Mesendoderm (in vitro differentiated cells): ENCODE measurements at regions not wholly inside any gene's neighbourhood (a gene's known extent, or its start where the extent isn't known, plus 50 kb on each side); places are given as distances from the start of the nearest gene placed in this dataset.
A peak's percentile ranks its signal among the peaks of the same experiment; 100 is the strongest.

ENCODE experiments used
- DNase-seq: peaks from one replicate; pipeline ENCODE4 v3.0.0; 2013
- H2AK5ac ChIP-seq: 2 replicates; pipeline ENCODE4 v1.6.1; 2013; ENCODE audit warnings: low read length, inconsistent platforms
- H2BK120ac ChIP-seq: 2 replicates; pipeline ENCODE4 v1.6.1; 2013; ENCODE audit warnings: low read depth, mild to moderate bottlenecking, low read length, moderate library complexity, mixed read lengths
- H2BK15ac ChIP-seq: replicated peaks from 2 replicates; pipeline ENCODE4 v1.6.1; 2013; ENCODE audit warnings: low read depth, mild to moderate bottlenecking, moderate library complexity
- H2BK5ac ChIP-seq: 2 replicates; pipeline ENCODE4 v1.6.1; 2013; ENCODE audit warnings: low read length, inconsistent platforms
- H3K18ac ChIP-seq: 2 replicates; pipeline ENCODE4 v1.6.1; 2013; ENCODE audit warnings: mild to moderate bottlenecking, low read length, mixed read lengths
- H3K23ac ChIP-seq: one replicate; pipeline ENCODE4 v1.6.1; 2013; ENCODE audit warnings: low read length
- H3K27ac ChIP-seq: 2 replicates; pipeline ENCODE4 v1.5.1; 2013; ENCODE audit warnings: low read depth, mild to moderate bottlenecking, inconsistent platforms, low read length, moderate library complexity
- H3K27me3 ChIP-seq: 2 replicates; pipeline ENCODE4 v1.6.1; 2013; ENCODE audit warnings: low read length, control low read depth, mild to moderate bottlenecking, inconsistent platforms; ENCODE audit not compliant: insufficient read depth, poor library complexity
- H3K36me3 ChIP-seq: 2 replicates; pipeline ENCODE4 v1.6.1; 2013; ENCODE audit warnings: low read length, inconsistent platforms; ENCODE audit not compliant: control insufficient read depth, insufficient read depth
- H3K4ac ChIP-seq: one replicate; pipeline ENCODE4 v1.6.1; 2013; ENCODE audit warnings: low read depth, mild to moderate bottlenecking, low read length, moderate library complexity
- H3K4me1 ChIP-seq: 2 replicates; pipeline ENCODE4 v1.6.1; 2013; ENCODE audit warnings: low read depth, low read length, inconsistent platforms; ENCODE audit not compliant: control insufficient read depth
- H3K4me2 ChIP-seq: 2 replicates; pipeline ENCODE4 v1.6.1; 2013; ENCODE audit warnings: low read length
- H3K4me3 ChIP-seq: 2 replicates; pipeline ENCODE4 v1.5.1; 2013; ENCODE audit warnings: mild to moderate bottlenecking, low read length
- H3K56ac ChIP-seq: one replicate; pipeline ENCODE4 v1.6.1; 2013; ENCODE audit warnings: low read length
- H3K79me1 ChIP-seq: 2 replicates; pipeline ENCODE4 v1.6.1; 2013; ENCODE audit warnings: low read length, inconsistent platforms
- H3K79me2 ChIP-seq: 2 replicates; pipeline ENCODE4 v1.6.1; 2013; ENCODE audit warnings: mild to moderate bottlenecking, low read length; ENCODE audit not compliant: control insufficient read depth, insufficient read depth
- H3K9ac ChIP-seq: 2 replicates; pipeline ENCODE4 v1.6.1; 2013; ENCODE audit warnings: low read length, inconsistent platforms
- H4K5ac ChIP-seq: one replicate; pipeline ENCODE4 v1.6.1; 2013; ENCODE audit warnings: low read length
- H4K8ac ChIP-seq: one replicate; pipeline ENCODE4 v1.6.1; 2013; ENCODE audit warnings: low read depth, mild to moderate bottlenecking, control low read depth, low read length, moderate library complexity
- WGBS: extraction: QIAGEN DNeasy Blood & Tissue Kit; methylation state at CpG from one replicate; pipeline ENCODE4 v1.1.7; 2013; ENCODE audit warnings: low lambda C conversion rate, missing lambda C conversion rate; ENCODE audit not compliant: insufficient coverage; ENCODE audit errors: extremely low coverage; 5-methylcytosine and 5-hydroxymethylcytosine counted together

GRCh38 chr3:115398506-115398905 is 224.8 kb upstream of the GAP43 start:
- no peak for DNase-seq
- Histone ChIP-seq H3K18ac (no peak overlapping the region), H3K4ac (no peak overlapping the region), H3K56ac (no peak overlapping the region), H4K8ac (no peak overlapping the region), H3K27me3 (no peaks in the 10 kb centered on the region), H3K4me3 (no peak overlapping the region), H2BK15ac (no peak overlapping the region), H3K23ac (no peak overlapping the region), H3K36me3 (no peaks in the 10 kb centered on the region), H3K27ac (no peak overlapping the region), H4K5ac (no peak overlapping the region), H3K79me1 (no peaks in the 10 kb centered on the region), H3K79me2 (no peaks in the 10 kb centered on the region), H3K9ac (no peak overlapping the region), H3K4me2 (no peak overlapping the region), H2AK5ac (no peak overlapping the region), H2BK5ac (no peak overlapping the region), H2BK120ac (no peak overlapping the region), H3K4me1 (peaks cover 1% of the 10 kb centered on the region)
- WGBS = no CpG with 5 or more reads among the region's 3 CpGs

- no peak overlapping the region for H2BK15ac ChIP-seq
- no CpG with 5 or more reads among the region's 4 CpGs for WGBS
- no peak overlapping the region for H3K56ac ChIP-seq
- H3K79me2 ChIP-seq = no peaks in the 10 kb centered on the region
- no peak overlapping the region for H2BK120ac ChIP-seq
- H3K23ac ChIP-seq = no peak overlapping the region
- no peak overlapping the region for H3K4ac ChIP-seq
- no peaks in the 10 kb centered on the region for H3K79me1 ChIP-seq
- H3K36me3 ChIP-seq = no peaks in the 10 kb centered on the region
- no peaks in the 10 kb centered on the region for H3K27me3 ChIP-seq
- no peak overlapping the region for H2BK5ac ChIP-seq
- H3K4me3 ChIP-seq = no peak overlapping the region
- H3K4me1 ChIP-seq = peaks cover 6% of the 10 kb centered on the region
- peak; percentile 39 for DNase-seq
- H3K4me2 ChIP-seq = no peak overlapping the region
- H3K27ac ChIP-seq = no peak overlapping the region
- no peak overlapping the region for H3K9ac ChIP-seq
- H2AK5ac ChIP-seq = no peak overlapping the region
- no peak overlapping the region for H4K8ac ChIP-seq
- H3K18ac ChIP-seq = no peak overlapping the region
- no peak overlapping the region for H4K5ac ChIP-seq
Measured at GRCh38 chr3:115399750-115400149, 223.6 kb upstream of the GAP43 start.

- Histone ChIP-seq H3K4ac (no peak overlapping the region), H4K8ac (no peak overlapping the region), H3K79me1 (no peaks in the 10 kb centered on the region), H3K27me3 (no peaks in the 10 kb centered on the region), H3K4me2 (no peak overlapping the region), H3K4me3 (no peak overlapping the region), H3K56ac (no peak overlapping the region), H3K18ac (no peak overlapping the region), H2AK5ac (no peak overlapping the region), H3K79me2 (no peaks in the 10 kb centered on the region), H2BK120ac (no peak overlapping the region), H4K5ac (no peak overlapping the region), H3K27ac (no peak overlapping the region), H3K23ac (no peak overlapping the region), H3K4me1 (peaks cover 15% of the 10 kb centered on the region), H3K36me3 (no peaks in the 10 kb centered on the region), H3K9ac (no peak overlapping the region), H2BK5ac (no peak overlapping the region), H2BK15ac (no peak overlapping the region)
- peak; percentile 14 for DNase-seq
- no CpG with 5 or more reads among the region's 2 CpGs for WGBS
Measured at GRCh38 chr3:115401298-115401697, 222.0 kb upstream of the GAP43 start.

GRCh38 chr3:115401851-115402501 is 221.3 kb upstream of the GAP43 start:
- no CpG with 5 or more reads among the region's 1 CpG for WGBS
- H3K4me3 ChIP-seq = no peak overlapping the region

GRCh38 chr3:115402651-115403050 is 220.7 kb upstream of the GAP43 start:
- Histone ChIP-seq H3K27me3 (no peaks in the 10 kb centered on the region), H3K4ac (no peak overlapping the region), H3K4me3 (no peak overlapping the region), H3K4me2 (no peak overlapping the region), H3K27ac (no peak overlapping the region), H2BK120ac (no peak overlapping the region), H3K23ac (no peak overlapping the region), H2BK5ac (no peak overlapping the region), H2AK5ac (no peak overlapping the region), H4K8ac (no peak overlapping the region), H3K9ac (no peak overlapping the region), H3K56ac (no peak overlapping the region), H2BK15ac (no peak overlapping the region), H3K79me2 (no peaks in the 10 kb centered on the region), H3K4me1 (peaks cover 15% of the 10 kb centered on the region), H3K79me1 (no peaks in the 10 kb centered on the region), H3K36me3 (no peaks in the 10 kb centered on the region), H3K18ac (no peak overlapping the region), H4K5ac (no peak overlapping the region)
- DNase-seq = no peak

More at GRCh38 chr3:115401851-115402501, 221.3 kb upstream of the GAP43 start:
- Histone ChIP-seq H3K79me2 (no peaks in the 10 kb centered on the region), H3K27me3 (no peaks in the 10 kb centered on the region), H2BK120ac (no peak overlapping the region), H3K4me1 (peaks cover 15% of the 10 kb centered on the region), H3K27ac (no peak overlapping the region), H2AK5ac (no peak overlapping the region), H3K56ac (no peak overlapping the region), H3K4me2 (no peak overlapping the region), H2BK5ac (no peak overlapping the region), H4K8ac (no peak overlapping the region), H3K23ac (no peak overlapping the region), H3K9ac (no peak overlapping the region), H4K5ac (no peak overlapping the region), H3K18ac (no peak overlapping the region), H3K36me3 (no peaks in the 10 kb centered on the region), H3K4ac (no peak overlapping the region), H3K79me1 (no peaks in the 10 kb centered on the region), H2BK15ac (no peak overlapping the region)
- DNase-seq = no peak

- Histone ChIP-seq H3K36me3 (no peaks in the 10 kb centered on the region), H3K9ac (no peak overlapping the region), H4K8ac (no peak overlapping the region), H3K23ac (no peak overlapping the region), H3K4me2 (no peak overlapping the region), H3K27ac (peak overlapping the region; percentile 6), H3K4me3 (no peak overlapping the region), H3K4ac (no peak overlapping the region), H3K4me1 (peaks cover 15% of the 10 kb centered on the region), H2AK5ac (no peak overlapping the region), H4K5ac (no peak overlapping the region), H3K18ac (no peak overlapping the region), H3K79me2 (no peaks in the 10 kb centered on the region), H2BK15ac (no peak overlapping the region), H2BK120ac (no peak overlapping the region), H2BK5ac (peak overlapping the region; percentile 36), H3K79me1 (no peaks in the 10 kb centered on the region), H3K56ac (no peak overlapping the region), H3K27me3 (no peaks in the 10 kb centered on the region)
- WGBS = no CpG with 5 or more reads among the region's 2 CpGs
- peak; percentile 79 for DNase-seq
Measured at GRCh38 chr3:115403786-115404185, 219.5 kb upstream of the GAP43 start.
